IMR-90 (cell line): ENCODE measurements at regions not wholly inside any gene's neighbourhood (a gene's known extent, or its start where the extent isn't known, plus 50 kb on each side); places are given as distances from the start of the nearest gene placed in this dataset.

Experiments
- ATAC-seq: fragments of 200-7000 bp; cut with Tn5 transposase; 2 replicates; pipeline ENCODE4 v1.9.1; 2020; ENCODE audit warnings: low read depth, mild to moderate bottlenecking, moderate library complexity
- BruUV-seq: library from RNA; stranded (reverse); fragments of 400-500 nt; replicated peaks from 2 replicates; lab custom pipeline; 2021; lab: Mats Ljungman, UMichigan
- CTCF ChIA-PET: fragments of 300-600 bp; formaldehyde crosslinking; extraction: SDS; loops from one replicate; lab custom pipeline; 2021; ENCODE audit warnings: antibody characterized with exemption; lab: Yijun Ruan, JAX
- POLR2A ChIA-PET: fragments of 300-600 bp; sonication (Branson Sonifier 250); formaldehyde crosslinking; loops from one replicate; lab custom pipeline; 2022; ENCODE audit warnings: antibody characterized with exemption; ENCODE audit not compliant: unreplicated experiment; lab: Charles Lee
- DNase-seq: peaks from one replicate; pipeline ENCODE4 v3.0.0; 2013
- H2AFZ ChIP-seq: replicated peaks from 2 replicates; pipeline ENCODE3; 2013; ENCODE audit warnings: low read length, mild to moderate bottlenecking; ENCODE audit not compliant: poor library complexity
- H2AK5ac ChIP-seq: 2 replicates; pipeline ENCODE4 v1.6.1; 2013; ENCODE audit warnings: low read depth, low read length, inconsistent platforms
- H2AK9ac ChIP-seq: replicated peaks from 2 replicates; pipeline ENCODE3; 2013; ENCODE audit warnings: mild to moderate bottlenecking, low read depth, low read length, moderate library complexity; ENCODE audit not compliant: poor library complexity
- H2BK120ac ChIP-seq: 2 replicates; pipeline ENCODE4 v1.6.1; 2013; ENCODE audit warnings: low read depth, low read length, inconsistent platforms
- H2BK15ac ChIP-seq: 3 replicates; pipeline ENCODE4 v1.6.1; 2013; ENCODE audit warnings: low read depth, low read length, inconsistent platforms
- H2BK20ac ChIP-seq: 2 replicates; pipeline ENCODE4 v1.6.1; 2013; ENCODE audit warnings: low read depth, mild to moderate bottlenecking, inconsistent platforms, low read length, moderate library complexity
- H2BK5ac ChIP-seq: 2 replicates; pipeline ENCODE4 v1.6.1; 2013; ENCODE audit warnings: mild to moderate bottlenecking, low read depth, low read length, inconsistent platforms; ENCODE audit not compliant: poor library complexity, severe bottlenecking
- H3K14ac ChIP-seq: replicated peaks from 2 replicates; pipeline ENCODE4 v1.6.1; 2013; ENCODE audit warnings: low read depth, low read length, inconsistent platforms
- H3K18ac ChIP-seq: 2 replicates; pipeline ENCODE4 v1.6.1; 2013; ENCODE audit warnings: low read depth, low read length, control low read depth
- H3K23ac ChIP-seq: 2 replicates; pipeline ENCODE4 v1.6.1; 2013; ENCODE audit warnings: low read depth, low read length, inconsistent platforms
- H3K27ac ChIP-seq: 2 replicates; pipeline ENCODE4 v1.5.1; 2013; ENCODE audit warnings: mild to moderate bottlenecking, control low read depth, low read length; ENCODE audit not compliant: insufficient read depth
- H3K27me3 ChIP-seq: 2 replicates; pipeline ENCODE4 v1.6.1; 2013; ENCODE audit warnings: low read length; ENCODE audit not compliant: control insufficient read depth, insufficient read depth
- H3K36me3 ChIP-seq: 2 replicates; pipeline ENCODE4 v1.6.1; 2013; ENCODE audit warnings: low read length, mixed read lengths; ENCODE audit not compliant: control insufficient read depth, insufficient read depth
- H3K4ac ChIP-seq: 2 replicates; pipeline ENCODE4 v1.6.1; 2013; ENCODE audit warnings: low read depth, low read length, inconsistent platforms
- H3K4me1 ChIP-seq: 2 replicates; pipeline ENCODE4 v1.6.1; 2013; ENCODE audit warnings: low read length, mixed read lengths; ENCODE audit not compliant: control insufficient read depth, insufficient read depth
- H3K4me2 ChIP-seq: 2 replicates; pipeline ENCODE4 v1.6.1; 2013; ENCODE audit warnings: low read depth, mild to moderate bottlenecking, control low read depth, low read length, moderate library complexity
- H3K4me3 ChIP-seq: 2 replicates; pipeline ENCODE4 v1.5.1; 2013; ENCODE audit warnings: low read depth, mild to moderate bottlenecking, control low read depth, low read length, moderate library complexity; ENCODE audit not compliant: insufficient read depth
- H3K56ac ChIP-seq: 2 replicates; pipeline ENCODE4 v1.6.1; 2013; ENCODE audit warnings: low read length, inconsistent platforms; ENCODE audit not compliant: insufficient read depth; ENCODE audit errors: extremely low read depth
- H3K79me1 ChIP-seq, 2 experiments: 2 replicates each; pipeline ENCODE4 v1.6.1; 2013; ENCODE audit warnings: low read length in 2 of 2, inconsistent platforms in 1 of 2, low read depth in 1 of 2
- H3K9ac ChIP-seq: 2 replicates; pipeline ENCODE4 v1.6.1; 2013; ENCODE audit warnings: low read depth, low read length, control low read depth
- H3K9me1 ChIP-seq: 2 replicates; pipeline ENCODE4 v1.6.1; 2013; ENCODE audit warnings: low read length, inconsistent platforms; ENCODE audit not compliant: insufficient read depth
- H3K9me3 ChIP-seq: 2 replicates; pipeline ENCODE4 v1.6.1; 2013; ENCODE audit warnings: low read length; ENCODE audit not compliant: control insufficient read depth, insufficient read depth
- H4K20me1 ChIP-seq: 2 replicates; pipeline ENCODE4 v1.6.1; 2013; ENCODE audit warnings: low read length, inconsistent platforms; ENCODE audit not compliant: insufficient read depth
- H4K5ac ChIP-seq: 2 replicates; pipeline ENCODE4 v1.6.1; 2013; ENCODE audit warnings: mild to moderate bottlenecking, low read depth, low read length, control low read depth
- H4K8ac ChIP-seq, 2 experiments: 2 replicates each; pipeline ENCODE4 v1.6.1; 2013; ENCODE audit warnings: low read depth in 2 of 2, low read length in 2 of 2, control low read depth in 1 of 2, inconsistent platforms in 1 of 2
- H4K91ac ChIP-seq: 2 replicates; pipeline ENCODE4 v1.6.1; 2013; ENCODE audit warnings: low read depth, low read length, inconsistent platforms; ENCODE audit not compliant: insufficient read depth
- BHLHE40 ChIP-seq: fragments of 150-350 bp; IDR thresholded peaks from 2 replicates; pipeline ENCODE4 v1.6.1; 2016; ENCODE audit warnings: mild to moderate bottlenecking, low read depth, low read length
- CEBPB ChIP-seq: IDR thresholded peaks from 2 replicates; pipeline ENCODE4 v1.6.1; 2012; ENCODE audit warnings: low read depth, low read length, improper control_type of control experiment
- CHD1 ChIP-seq: IDR thresholded peaks from 2 replicates; pipeline ENCODE4 v1.6.1; 2012; ENCODE audit warnings: low read depth, low read length, improper control_type of control experiment
- ELK1 ChIP-seq: fragments of 150-350 bp; IDR thresholded peaks from 2 replicates; pipeline ENCODE4 v1.6.1; 2016; ENCODE audit warnings: low read depth, mild to moderate bottlenecking, low read length, moderate library complexity, borderline replicate concordance
- FOS ChIP-seq: fragments of 150-350 bp; IDR thresholded peaks from 2 replicates; pipeline ENCODE4 v1.6.1; 2016; ENCODE audit warnings: low read depth, low read length
- MAFK ChIP-seq: IDR thresholded peaks from 2 replicates; pipeline ENCODE4 v1.6.1; 2012; ENCODE audit warnings: low read depth, low read length, improper control_type of control experiment
- MAZ ChIP-seq: IDR thresholded peaks from 2 replicates; pipeline ENCODE4 v1.6.1; 2012; ENCODE audit warnings: low read depth, mild to moderate bottlenecking, low read length, improper control_type of control experiment, moderate library complexity, borderline replicate concordance
- MXI1 ChIP-seq: IDR thresholded peaks from 2 replicates; pipeline ENCODE4 v1.6.1; 2012; ENCODE audit warnings: low read depth, mild to moderate bottlenecking, low read length, moderate library complexity, borderline replicate concordance
- NFE2L2 ChIP-seq: fragments of 150-350 bp; IDR thresholded peaks from 2 replicates; pipeline ENCODE4 v1.6.1; 2016; ENCODE audit warnings: low read depth, mild to moderate bottlenecking, low read length
- POLR2A ChIP-seq: IDR thresholded peaks from 2 replicates; pipeline ENCODE4 v1.6.1; 2012; ENCODE audit warnings: mild to moderate bottlenecking, low read depth, low read length
- RAD21 ChIP-seq: IDR thresholded peaks from 2 replicates; pipeline ENCODE4 v1.6.1; 2012; ENCODE audit warnings: low read length, improper control_type of control experiment
- RCOR1 ChIP-seq: IDR thresholded peaks from 2 replicates; pipeline ENCODE4 v1.6.1; 2012; ENCODE audit warnings: mild to moderate bottlenecking, low read length, improper control_type of control experiment; ENCODE audit not compliant: insufficient replicate concordance
- RFX5 ChIP-seq: IDR thresholded peaks from 2 replicates; pipeline ENCODE4 v1.8.0; 2012; ENCODE audit warnings: low read depth, mild to moderate bottlenecking, low read length, moderate library complexity
- SMC3 ChIP-seq: fragments of 150-350 bp; IDR thresholded peaks from 2 replicates; pipeline ENCODE4 v1.6.1; 2016; ENCODE audit warnings: low read depth, mild to moderate bottlenecking, antibody characterized with exemption, low read length, moderate library complexity
- WGBS, 2 experiments: methylation state at CpG; one replicate each; pipeline versions ENCODE4 v1.1.5 to v1.1.7; 2013; ENCODE audit warnings: missing lambda C conversion rate in 2 of 2; ENCODE audit not compliant: insufficient read length in 1 of 2; ENCODE audit errors: extremely low coverage in 2 of 2; 5-methylcytosine and 5-hydroxymethylcytosine counted together
- dilution Hi-C: fragments of 300-500 bp; cut with HindIII; formaldehyde crosslinking; loops from one replicate; pipeline ENCODE4 v1.14.3; 2018; ENCODE audit warnings: low sequenced_read_pairs; ENCODE audit not compliant: unreplicated experiment
- in situ Hi-C: fragments of 300-500 bp; cut with MboI; formaldehyde crosslinking; loops from 3 replicates; pipeline ENCODE4 v1.14.3; 2019; ENCODE audit warnings: low sequenced_read_pairs, inconsistent platforms, mixed read lengths
- intact Hi-C: fragments of 100-400 bp; cut with micrococcal nuclease; formaldehyde crosslinking; loops from 2 replicates; pipeline ENCODE4 v1.10.0; 2022
- TF ChIP-seq, protein P1 (sequence below): conservative IDR thresholded peaks from 2 replicates; pipeline ENCODE4 v1.5.1; 2012; ENCODE audit warnings: mild to moderate bottlenecking, low read depth, low read length, improper control_type of control experiment
- TF ChIP-seq, protein P2 (sequence below): fragments of 150-350 bp; IDR thresholded peaks from 2 replicates; pipeline ENCODE4 v1.6.1; 2017; ENCODE audit warnings: mild to moderate bottlenecking, antibody characterized with exemption, low read length, low read depth

GRCh38 chr9:3677541-3677940, 151.7 kb upstream of the RFX3 start:
- no peak for TF ChIP-seq RCOR1
- TF ChIP-seq FOS = no peak
- no peak for TF ChIP-seq CEBPB
- no peak for TF ChIP-seq BHLHE40
- no peak for TF ChIP-seq RFX5
- TF ChIP-seq CHD1 = no peak
- TF ChIP-seq ELK1 = no peak
- no peak for TF ChIP-seq RAD21
- TF ChIP-seq MAZ = no peak
- no peak for TF ChIP-seq MXI1
- TF ChIP-seq, protein P1, sequence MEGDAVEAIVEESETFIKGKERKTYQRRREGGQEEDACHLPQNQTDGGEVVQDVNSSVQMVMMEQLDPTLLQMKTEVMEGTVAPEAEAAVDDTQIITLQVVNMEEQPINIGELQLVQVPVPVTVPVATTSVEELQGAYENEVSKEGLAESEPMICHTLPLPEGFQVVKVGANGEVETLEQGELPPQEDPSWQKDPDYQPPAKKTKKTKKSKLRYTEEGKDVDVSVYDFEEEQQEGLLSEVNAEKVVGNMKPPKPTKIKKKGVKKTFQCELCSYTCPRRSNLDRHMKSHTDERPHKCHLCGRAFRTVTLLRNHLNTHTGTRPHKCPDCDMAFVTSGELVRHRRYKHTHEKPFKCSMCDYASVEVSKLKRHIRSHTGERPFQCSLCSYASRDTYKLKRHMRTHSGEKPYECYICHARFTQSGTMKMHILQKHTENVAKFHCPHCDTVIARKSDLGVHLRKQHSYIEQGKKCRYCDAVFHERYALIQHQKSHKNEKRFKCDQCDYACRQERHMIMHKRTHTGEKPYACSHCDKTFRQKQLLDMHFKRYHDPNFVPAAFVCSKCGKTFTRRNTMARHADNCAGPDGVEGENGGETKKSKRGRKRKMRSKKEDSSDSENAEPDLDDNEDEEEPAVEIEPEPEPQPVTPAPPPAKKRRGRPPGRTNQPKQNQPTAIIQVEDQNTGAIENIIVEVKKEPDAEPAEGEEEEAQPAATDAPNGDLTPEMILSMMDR = no peak
- TF ChIP-seq POLR2A = no peak
- TF ChIP-seq, protein P2, sequence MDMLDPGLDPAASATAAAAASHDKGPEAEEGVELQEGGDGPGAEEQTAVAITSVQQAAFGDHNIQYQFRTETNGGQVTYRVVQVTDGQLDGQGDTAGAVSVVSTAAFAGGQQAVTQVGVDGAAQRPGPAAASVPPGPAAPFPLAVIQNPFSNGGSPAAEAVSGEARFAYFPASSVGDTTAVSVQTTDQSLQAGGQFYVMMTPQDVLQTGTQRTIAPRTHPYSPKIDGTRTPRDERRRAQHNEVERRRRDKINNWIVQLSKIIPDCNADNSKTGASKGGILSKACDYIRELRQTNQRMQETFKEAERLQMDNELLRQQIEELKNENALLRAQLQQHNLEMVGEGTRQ = no peak
- TF ChIP-seq SMC3 = no peak
- TF ChIP-seq NFE2L2 = no peak
- no peak for TF ChIP-seq MAFK
- Histone ChIP-seq H2BK15ac (no peak overlapping the region), H2AK9ac (no peak overlapping the region), H2AK5ac (no peak overlapping the region), H3K23ac (no peak overlapping the region), H4K8ac (no peak overlapping the region), H4K20me1 (no peaks in the 10 kb centered on the region), H2BK120ac (no peak overlapping the region), H3K79me1 (no peaks in the 10 kb centered on the region), H3K36me3 (no peaks in the 10 kb centered on the region), H3K4me1 (no peaks in the 10 kb centered on the region), H3K27ac (no peak overlapping the region), H4K91ac (no peak overlapping the region), H4K5ac (no peak overlapping the region), H3K56ac (no peak overlapping the region), H3K9me3 (no peaks in the 10 kb centered on the region), H3K18ac (no peak overlapping the region), H3K9ac (no peak overlapping the region), H3K4me2 (no peak overlapping the region), H3K4me3 (no peak overlapping the region), H3K27me3 (peaks cover 4% of the 10 kb centered on the region), H3K14ac (no peak overlapping the region), H2BK20ac (no peak overlapping the region), H2BK5ac (no peak overlapping the region), H3K9me1 (no peaks in the 10 kb centered on the region), H2AFZ (no peak overlapping the region), H3K4ac (no peak overlapping the region)
- no TSS peak for BruUV-seq
- no CpG with 5 or more reads among the region's 4 CpGs for WGBS, 2 experiments
- POLR2A ChIA-PET = no interaction called here
- in situ Hi-C loops = no loop called here
- ATAC-seq (no peak), DNase-seq (no peak)
- intact Hi-C loops = no loop called here
- dilution Hi-C loops = no loop called here
- CTCF ChIA-PET = no interaction called here
